PC-3 (cell line): ENCODE measurements at regions not wholly inside any gene's neighbourhood (a gene's known extent, or its start where the extent isn't known, plus 50 kb on each side); places are given as distances from the start of the nearest gene placed in this dataset.

Experiments
- EZH2 ChIP-seq: fragments of 300-600 bp; sonication (generic); IDR thresholded peaks from one replicate; pipeline ENCODE4 v1.6.1; 2017; ENCODE audit warnings: antibody characterized with exemption, mild to moderate bottlenecking, low read length; ENCODE audit not compliant: unreplicated experiment
- EZH2phosphoT487 ChIP-seq: fragments of 300-600 bp; sonication (generic); IDR thresholded peaks from 2 replicates; pipeline ENCODE4 v1.6.1; 2018; ENCODE audit warnings: mild to moderate bottlenecking, antibody characterized with exemption, low read length, borderline replicate concordance
- TF ChIP-seq, protein P1 (sequence below): fragments of 300-600 bp; sonication (generic); conservative IDR thresholded peaks from 2 replicates; pipeline ENCODE4 v1.5.1; 2017; ENCODE audit warnings: antibody characterized with exemption, low read depth, mild to moderate bottlenecking, low read length

GRCh38 chr16:82262244-82262643 is 92.2 kb upstream of the MPHOSPH6 start:
- TF ChIP-seq, protein P1, sequence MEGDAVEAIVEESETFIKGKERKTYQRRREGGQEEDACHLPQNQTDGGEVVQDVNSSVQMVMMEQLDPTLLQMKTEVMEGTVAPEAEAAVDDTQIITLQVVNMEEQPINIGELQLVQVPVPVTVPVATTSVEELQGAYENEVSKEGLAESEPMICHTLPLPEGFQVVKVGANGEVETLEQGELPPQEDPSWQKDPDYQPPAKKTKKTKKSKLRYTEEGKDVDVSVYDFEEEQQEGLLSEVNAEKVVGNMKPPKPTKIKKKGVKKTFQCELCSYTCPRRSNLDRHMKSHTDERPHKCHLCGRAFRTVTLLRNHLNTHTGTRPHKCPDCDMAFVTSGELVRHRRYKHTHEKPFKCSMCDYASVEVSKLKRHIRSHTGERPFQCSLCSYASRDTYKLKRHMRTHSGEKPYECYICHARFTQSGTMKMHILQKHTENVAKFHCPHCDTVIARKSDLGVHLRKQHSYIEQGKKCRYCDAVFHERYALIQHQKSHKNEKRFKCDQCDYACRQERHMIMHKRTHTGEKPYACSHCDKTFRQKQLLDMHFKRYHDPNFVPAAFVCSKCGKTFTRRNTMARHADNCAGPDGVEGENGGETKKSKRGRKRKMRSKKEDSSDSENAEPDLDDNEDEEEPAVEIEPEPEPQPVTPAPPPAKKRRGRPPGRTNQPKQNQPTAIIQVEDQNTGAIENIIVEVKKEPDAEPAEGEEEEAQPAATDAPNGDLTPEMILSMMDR: no peak
- TF ChIP-seq EZH2: no peak
- TF ChIP-seq EZH2phosphoT487: no peak
